22Rv1 (cell line): ENCODE measurements at regions not wholly inside any gene's neighbourhood (a gene's known extent, or its start where the extent isn't known, plus 50 kb on each side); places are given as distances from the start of the nearest gene placed in this dataset.

ENCODE experiments used
- CTCF ChIP-seq: fragments of 450-650 bp; IDR thresholded peaks from 2 replicates; pipeline ENCODE4 v1.5.1; 2017; ENCODE audit warnings: mild to moderate bottlenecking
- ZFX ChIP-seq: fragments of 450-650 bp; IDR thresholded peaks from 2 replicates; pipeline ENCODE4 v1.6.1; 2017; ENCODE audit warnings: antibody characterized with exemption, borderline replicate concordance

- TF ChIP-seq CTCF = no peak
- no peak for TF ChIP-seq ZFX
Observed at GRCh38 chr3:132843349-132843748, 121.1 kb upstream of the NPHP3 start.
